ENCODE measurements at regions not wholly inside any gene's neighbourhood (a gene's known extent, or its start where the extent isn't known, plus 50 kb on each side); places are given as distances from the start of the nearest gene placed in this dataset.
A peak's percentile ranks its signal among the peaks of the same experiment; 100 is the strongest.

GRCh38 chr2:188146888-188147287 lies 144.8 kb upstream of the GULP1 start:
- Histone ChIP-seq H3K4me1 (ENCODE audit: control insufficient read depth, insufficient read depth, low read length) (peaks cover 11% of the 10 kb centered on the region), H3K4me2 (ENCODE audit: low read length) (no peak overlapping the region), H3K9me3 (replicated peaks; ENCODE audit: low read length) (no peaks in the 10 kb centered on the region), H3K4me3 (ENCODE audit: low read length) (no peak overlapping the region), H3K9ac (ENCODE audit: low read depth, low read length) (no peak overlapping the region), H3K36me3 (ENCODE audit: insufficient read depth, low read length) (no peaks in the 10 kb centered on the region), H3K27me3 (ENCODE audit: control insufficient read depth, insufficient read depth, low read length) (no peaks in the 10 kb centered on the region)

DNA sequence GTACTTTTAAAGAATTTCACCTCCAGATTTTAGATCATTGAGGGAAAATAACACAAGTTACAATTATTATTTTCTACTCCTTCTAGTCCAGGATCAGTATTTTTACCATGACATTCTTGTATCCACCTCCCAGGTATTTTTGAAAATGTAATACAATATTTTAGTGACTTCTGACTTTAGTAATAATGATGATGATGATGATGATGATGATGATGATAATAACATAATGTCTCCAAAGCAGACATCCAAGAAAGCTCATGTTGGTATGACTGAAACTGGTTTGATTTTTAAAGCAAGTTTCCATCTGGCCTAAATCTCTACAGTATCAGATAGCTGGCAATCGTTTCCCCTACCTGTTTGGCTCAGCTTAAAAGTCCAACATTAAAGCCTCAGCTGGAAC lies 140.0 kb upstream of the GULP1 start:
- Histone ChIP-seq H3K4me1 (ENCODE audit: control insufficient read depth, insufficient read depth, low read length) (peaks cover 2% of the 10 kb centered on the region), H3K4me2 (ENCODE audit: low read length) (no peak overlapping the region), H3K4me3 (ENCODE audit: low read length) (no peak overlapping the region)

DNA sequence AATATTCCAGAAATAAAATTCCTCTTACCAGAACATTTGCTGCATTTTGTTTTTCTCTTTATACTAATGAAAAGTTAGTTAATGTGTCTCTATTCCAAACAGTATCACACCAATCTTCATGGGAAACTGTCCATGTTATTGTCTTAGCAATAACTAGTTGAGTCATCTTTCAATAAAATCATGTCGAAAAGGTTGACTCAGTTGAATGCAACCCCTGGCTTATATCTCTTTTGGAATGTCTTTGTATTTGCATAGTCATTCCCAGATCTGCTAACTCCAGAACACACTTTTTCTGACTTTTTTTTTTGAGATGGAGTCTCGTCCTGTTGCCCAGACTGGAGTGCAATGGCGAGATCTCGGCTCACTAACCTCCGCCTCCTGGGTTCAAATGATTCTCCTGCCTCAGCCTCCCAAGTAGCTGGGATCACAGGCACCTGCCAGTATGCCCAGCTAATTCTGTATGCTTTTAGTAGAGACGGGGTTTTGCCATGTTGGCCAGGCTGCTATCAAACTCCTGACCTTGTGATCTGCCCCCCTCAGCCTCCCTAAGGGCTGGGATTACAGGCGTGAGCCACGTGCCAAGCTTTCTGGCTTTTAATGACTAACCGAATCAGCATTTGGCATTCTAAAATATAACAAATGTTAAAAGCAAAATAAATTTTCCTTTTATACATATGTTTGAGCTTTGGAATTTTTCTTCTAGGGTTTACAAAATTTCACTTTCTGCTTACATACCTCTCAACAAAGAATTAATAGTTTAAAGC lies 133.2 kb upstream of the GULP1 start:
- Histone ChIP-seq H3K4me1 (ENCODE audit: control insufficient read depth, insufficient read depth, low read length) (peaks cover 8% of the 10 kb centered on the region), H3K4me2 (ENCODE audit: low read length) (peak overlapping the region; percentile 22), H3K27me3 (ENCODE audit: control insufficient read depth, insufficient read depth, low read length) (no peaks in the 10 kb centered on the region), H3K9ac (ENCODE audit: low read depth, low read length) (no peak overlapping the region), H3K9me3 (replicated peaks; ENCODE audit: low read length) (no peaks in the 10 kb centered on the region), H3K36me3 (ENCODE audit: insufficient read depth, low read length) (no peaks in the 10 kb centered on the region), H3K4me3 (ENCODE audit: low read length) (no peak overlapping the region)

More for the DNA sequence above, 140.0 kb upstream of the GULP1 start:
- H3K9ac ChIP-seq (ENCODE audit: low read depth, low read length), result no peak overlapping the region
- no peaks in the 10 kb centered on the region for H3K9me3 ChIP-seq (replicated peaks; ENCODE audit: low read length)
- H3K27me3 ChIP-seq (ENCODE audit: control insufficient read depth, insufficient read depth, low read length), result no peaks in the 10 kb centered on the region
- no peaks in the 10 kb centered on the region for H3K36me3 ChIP-seq (ENCODE audit: insufficient read depth, low read length)

GRCh38 chr2:188159484-188159883 lies 132.2 kb upstream of the GULP1 start:
- no peaks in the 10 kb centered on the region for H3K36me3 ChIP-seq (ENCODE audit: insufficient read depth, low read length)
- no peaks in the 10 kb centered on the region for H3K9me3 ChIP-seq (replicated peaks; ENCODE audit: low read length)
- H3K4me3 ChIP-seq (ENCODE audit: low read length), result no peak overlapping the region
- H3K9ac ChIP-seq (ENCODE audit: low read depth, low read length), result no peak overlapping the region
- H3K4me1 ChIP-seq (ENCODE audit: control insufficient read depth, insufficient read depth, low read length), result peaks cover 8% of the 10 kb centered on the region
- no peaks in the 10 kb centered on the region for H3K27me3 ChIP-seq (ENCODE audit: control insufficient read depth, insufficient read depth, low read length)
- H3K4me2 ChIP-seq (ENCODE audit: low read length), result no peak overlapping the region

- no peak overlapping the region for H3K4me3 ChIP-seq (ENCODE audit: low read length)
- H3K4me1 ChIP-seq (ENCODE audit: control insufficient read depth, insufficient read depth, low read length), result no peaks in the 10 kb centered on the region
- no peak overlapping the region for H3K9ac ChIP-seq (ENCODE audit: low read depth, low read length)
Measured at GRCh38 chr2:188170356-188170755, 121.3 kb upstream of the GULP1 start.

GRCh38 chr2:188176620-188177019 lies 115.1 kb upstream of the GULP1 start:
- no peaks in the 10 kb centered on the region for H3K4me1 ChIP-seq (ENCODE audit: control insufficient read depth, insufficient read depth, low read length)
- no peaks in the 10 kb centered on the region for H3K27me3 ChIP-seq (ENCODE audit: control insufficient read depth, insufficient read depth, low read length)
- no peak overlapping the region for H3K4me2 ChIP-seq (ENCODE audit: low read length)
- H3K36me3 ChIP-seq (ENCODE audit: insufficient read depth, low read length), result no peaks in the 10 kb centered on the region
- H3K9ac ChIP-seq (ENCODE audit: low read depth, low read length), result no peak overlapping the region
- no peak overlapping the region for H3K4me3 ChIP-seq (ENCODE audit: low read length)
- no peaks in the 10 kb centered on the region for H3K9me3 ChIP-seq (replicated peaks; ENCODE audit: low read length)

More at GRCh38 chr2:188170356-188170755, 121.3 kb upstream of the GULP1 start:
- Histone ChIP-seq H3K36me3 (ENCODE audit: insufficient read depth, low read length) (no peaks in the 10 kb centered on the region), H3K27me3 (ENCODE audit: control insufficient read depth, insufficient read depth, low read length) (no peaks in the 10 kb centered on the region), H3K4me2 (ENCODE audit: low read length) (no peak overlapping the region), H3K9me3 (replicated peaks; ENCODE audit: low read length) (no peaks in the 10 kb centered on the region)

DNA sequence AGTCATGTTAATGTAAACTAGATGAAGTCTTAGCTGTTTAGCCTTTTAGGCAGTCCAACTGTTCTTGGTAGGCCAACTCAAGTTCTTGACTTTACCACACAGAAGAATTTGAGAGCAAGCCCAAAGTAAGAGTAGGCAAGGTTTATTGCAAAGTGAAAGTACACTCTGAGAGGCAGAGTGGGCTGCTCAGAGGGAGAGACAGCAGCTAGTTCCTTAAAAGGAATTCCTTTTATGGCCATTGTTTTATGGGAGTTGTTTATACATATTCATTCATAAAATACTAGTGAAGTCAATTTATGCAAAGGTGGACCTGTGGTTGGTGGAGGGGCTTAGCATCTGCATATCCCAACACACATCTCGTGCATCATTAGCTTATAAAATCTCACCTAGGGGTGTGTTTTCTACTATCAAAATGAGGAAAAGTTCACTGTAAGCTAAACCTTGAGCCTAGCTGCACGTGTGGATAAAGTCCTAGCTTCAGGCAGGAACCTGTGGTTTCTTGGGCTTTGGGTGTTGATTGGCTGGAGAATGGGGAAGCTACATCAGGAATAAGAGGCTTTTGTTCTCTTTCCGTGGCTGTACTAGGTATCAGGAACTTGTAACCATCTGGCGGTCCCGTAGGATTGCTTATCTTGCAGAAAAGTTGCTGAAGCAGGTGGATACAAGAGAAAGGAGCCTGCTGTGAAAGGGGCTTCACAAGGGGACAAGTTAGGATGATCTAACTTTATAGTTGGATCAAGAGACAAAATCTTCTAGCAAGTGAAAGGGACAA lies 110.4 kb upstream of the GULP1 start:
- no peak overlapping the region for H3K9ac ChIP-seq (ENCODE audit: low read depth, low read length)
- H3K9me3 ChIP-seq (replicated peaks; ENCODE audit: low read length), result no peaks in the 10 kb centered on the region
- H3K4me1 ChIP-seq (ENCODE audit: control insufficient read depth, insufficient read depth, low read length), result no peaks in the 10 kb centered on the region
- no peak overlapping the region for H3K4me2 ChIP-seq (ENCODE audit: low read length)
- H3K4me3 ChIP-seq (ENCODE audit: low read length), result no peak overlapping the region
- no peaks in the 10 kb centered on the region for H3K36me3 ChIP-seq (ENCODE audit: insufficient read depth, low read length)
- H3K27me3 ChIP-seq (ENCODE audit: control insufficient read depth, insufficient read depth, low read length), result no peaks in the 10 kb centered on the region

DNA sequence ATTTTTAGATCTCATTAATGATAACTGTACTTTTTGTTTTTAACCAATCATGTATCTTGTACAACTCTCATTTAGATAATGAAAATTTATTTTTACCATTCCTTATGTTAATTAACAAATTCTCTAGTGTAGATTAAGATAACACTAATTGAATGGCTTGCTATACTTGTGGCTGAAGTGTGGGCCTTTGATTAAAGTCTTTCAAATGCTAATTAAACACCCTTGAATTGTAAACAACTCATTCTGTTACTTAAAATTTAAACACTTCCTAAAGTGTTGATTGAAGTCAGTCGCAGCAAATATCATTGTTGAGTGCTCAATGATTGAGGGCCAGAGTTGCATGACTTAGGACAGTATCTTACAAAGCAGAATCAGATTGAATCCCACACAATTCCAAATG lies 109.8 kb upstream of the GULP1 start:
- Histone ChIP-seq H3K4me2 (ENCODE audit: low read length) (no peak overlapping the region), H3K27me3 (ENCODE audit: control insufficient read depth, insufficient read depth, low read length) (no peaks in the 10 kb centered on the region), H3K4me1 (ENCODE audit: control insufficient read depth, insufficient read depth, low read length) (no peaks in the 10 kb centered on the region), H3K36me3 (ENCODE audit: insufficient read depth, low read length) (no peaks in the 10 kb centered on the region), H3K9ac (ENCODE audit: low read depth, low read length) (no peak overlapping the region), H3K9me3 (replicated peaks; ENCODE audit: low read length) (no peaks in the 10 kb centered on the region), H3K4me3 (ENCODE audit: low read length) (no peak overlapping the region)

DNA sequence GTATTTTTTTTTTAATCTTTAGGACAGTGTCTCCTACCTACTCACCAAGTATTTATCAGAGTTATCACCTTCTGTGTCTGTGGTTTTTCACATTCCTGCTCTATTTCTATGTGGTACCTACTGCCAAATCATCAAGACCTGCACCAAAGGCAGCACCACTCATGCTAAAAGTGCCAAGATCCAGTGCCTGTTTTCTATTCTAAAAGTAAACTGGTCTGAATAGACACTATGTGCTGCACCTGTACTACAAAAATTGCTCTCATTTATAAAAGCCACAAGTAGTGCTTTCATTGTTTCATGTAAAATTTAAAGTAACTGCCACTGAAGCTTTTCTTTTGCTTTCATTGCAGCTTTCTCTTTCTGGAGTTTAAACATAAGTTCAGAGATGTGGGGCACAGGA lies 103.9 kb upstream of the GULP1 start:
- H3K4me2 ChIP-seq (ENCODE audit: low read length), result no peak overlapping the region
- no peaks in the 10 kb centered on the region for H3K36me3 ChIP-seq (ENCODE audit: insufficient read depth, low read length)
- no peaks in the 10 kb centered on the region for H3K9me3 ChIP-seq (replicated peaks; ENCODE audit: low read length)
- no peaks in the 10 kb centered on the region for H3K4me1 ChIP-seq (ENCODE audit: control insufficient read depth, insufficient read depth, low read length)
- H3K27me3 ChIP-seq (ENCODE audit: control insufficient read depth, insufficient read depth, low read length), result no peaks in the 10 kb centered on the region
- H3K4me3 ChIP-seq (ENCODE audit: low read length), result no peak overlapping the region
- no peak overlapping the region for H3K9ac ChIP-seq (ENCODE audit: low read depth, low read length)

- no peak overlapping the region for H3K4me2 ChIP-seq (ENCODE audit: low read length)
- no peak overlapping the region for H3K4me3 ChIP-seq (ENCODE audit: low read length)
- no peak overlapping the region for H3K9ac ChIP-seq (ENCODE audit: low read depth, low read length)
- H3K36me3 ChIP-seq (ENCODE audit: insufficient read depth, low read length), result no peaks in the 10 kb centered on the region
- H3K27me3 ChIP-seq (ENCODE audit: control insufficient read depth, insufficient read depth, low read length), result no peaks in the 10 kb centered on the region
- H3K4me1 ChIP-seq (ENCODE audit: control insufficient read depth, insufficient read depth, low read length), result no peaks in the 10 kb centered on the region
- no peaks in the 10 kb centered on the region for H3K9me3 ChIP-seq (replicated peaks; ENCODE audit: low read length)
Measured at GRCh38 chr2:188189356-188189755, 102.3 kb upstream of the GULP1 start.

DNA sequence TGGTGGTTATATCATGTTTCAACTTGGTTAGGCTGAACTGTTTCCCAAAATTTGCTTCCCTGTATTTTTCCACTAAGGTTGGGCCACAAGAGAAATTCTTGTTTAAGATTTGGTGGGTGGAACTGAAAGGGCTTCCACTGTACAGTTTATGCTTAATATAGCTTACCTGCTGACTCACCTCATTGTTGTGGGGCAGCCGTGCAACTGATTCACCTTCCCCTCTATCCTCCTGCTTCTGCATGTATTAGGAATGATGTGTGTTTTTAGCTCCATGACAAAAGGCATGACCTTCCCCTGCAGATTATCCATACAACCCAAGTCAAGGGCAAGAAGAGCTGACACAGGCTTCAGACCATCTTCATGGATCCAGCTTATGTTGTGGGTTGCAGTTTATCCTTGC lies 98.4 kb upstream of the GULP1 start:
- Histone ChIP-seq H3K4me3 (ENCODE audit: low read length) (no peak overlapping the region), H3K4me2 (ENCODE audit: low read length) (no peak overlapping the region), H3K9me3 (replicated peaks; ENCODE audit: low read length) (no peaks in the 10 kb centered on the region), H3K9ac (ENCODE audit: low read depth, low read length) (no peak overlapping the region), H3K27me3 (ENCODE audit: control insufficient read depth, insufficient read depth, low read length) (no peaks in the 10 kb centered on the region), H3K4me1 (ENCODE audit: control insufficient read depth, insufficient read depth, low read length) (peaks cover 8% of the 10 kb centered on the region), H3K36me3 (ENCODE audit: insufficient read depth, low read length) (no peaks in the 10 kb centered on the region)
